ENCODE measurements at regions not wholly inside any gene's neighbourhood (a gene's known extent, or its start where the extent isn't known, plus 50 kb on each side); places are given as distances from the start of the nearest gene placed in this dataset.

- no peak for DNase-seq (ENCODE audit: low read depth, low spot score)
Measured at GRCh38 chr12:107891967-107892366, 117.5 kb downstream of the ASCL4 start.

DNA sequence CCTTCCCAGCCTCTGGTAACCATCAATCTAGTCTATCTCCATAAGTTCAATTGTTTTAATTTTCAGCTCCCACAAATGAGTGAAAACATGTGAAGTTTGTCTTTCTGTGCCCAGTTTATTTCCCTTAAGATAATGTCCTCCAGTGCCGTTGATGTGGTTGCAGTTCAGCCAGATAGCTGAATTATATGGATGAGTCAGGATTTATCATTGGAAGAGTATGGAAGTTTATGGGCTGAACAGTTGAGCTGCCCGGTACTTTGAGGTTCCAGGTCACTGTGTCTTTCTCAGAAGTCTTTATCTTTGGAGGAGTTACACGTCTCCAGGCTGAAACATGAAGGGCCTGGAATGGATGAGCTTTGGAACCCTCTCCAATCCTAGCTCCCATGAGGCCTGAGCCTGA, 120.1 kb downstream of the ASCL4 start:
- DNase-seq (ENCODE audit: low read depth, low spot score) = no peak

DNA sequence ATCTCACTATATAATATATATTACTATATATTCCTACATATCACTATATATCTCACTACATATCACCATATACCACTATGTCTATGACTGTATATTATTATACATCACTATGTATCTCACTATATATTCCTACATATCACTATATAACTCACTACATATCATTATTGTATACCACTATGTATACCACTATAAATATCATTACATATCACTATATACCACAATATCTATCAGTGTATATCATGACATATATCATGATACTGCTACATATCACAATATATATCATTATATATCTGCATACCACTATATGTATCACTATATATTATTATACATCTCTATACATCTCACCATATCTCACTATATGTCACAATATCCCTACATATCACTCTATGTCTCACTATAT, 121.5 kb downstream of the ASCL4 start:
- DNase-seq (ENCODE audit: low read depth, low spot score) = no peak

GRCh38 chr12:107900588-107900987, 126.1 kb downstream of the ASCL4 start:
- no peak for DNase-seq (ENCODE audit: low read depth, low spot score)

- DNase-seq (ENCODE audit: low read depth, low spot score) = no peak
Measured at GRCh38 chr12:107903341-107904061, 129.0 kb downstream of the ASCL4 start.

GRCh38 chr12:107906707-107907106, 132.2 kb downstream of the ASCL4 start:
- no peak for DNase-seq (ENCODE audit: low read depth, low spot score)

DNA sequence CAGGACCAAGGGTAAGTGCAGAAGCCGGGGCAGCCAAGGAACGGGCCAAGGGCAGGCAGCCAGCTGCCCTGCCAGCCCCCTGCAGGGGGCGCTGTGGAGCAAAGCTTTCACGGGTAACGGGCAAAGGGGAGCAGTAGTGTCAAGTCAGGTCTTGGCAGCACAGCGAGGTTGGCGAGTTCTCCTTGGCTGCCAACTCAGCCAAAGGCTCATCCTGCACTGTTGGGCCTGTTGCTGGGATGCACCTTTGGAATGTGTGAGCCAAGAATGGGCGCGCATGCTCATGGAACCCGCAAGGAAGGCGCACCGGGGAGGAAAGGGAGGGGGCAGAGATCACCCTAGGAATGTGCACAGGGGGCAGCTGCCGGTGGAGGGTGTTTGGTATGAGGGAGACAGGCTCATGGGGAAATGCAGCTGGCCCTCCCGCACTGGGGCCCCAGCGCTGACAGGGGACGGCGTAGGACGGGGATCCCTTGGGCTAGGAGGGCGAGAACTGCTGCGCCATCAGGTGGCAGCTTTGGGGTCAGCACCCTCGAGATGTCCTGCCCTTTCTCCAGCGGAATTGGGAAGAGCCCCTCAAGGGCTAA, 138.0 kb downstream of the ASCL4 start:
- DNase-seq (ENCODE audit: low read depth, low spot score) = peak; percentile 16

GRCh38 chr12:107914460-107914977, 140.0 kb downstream of the ASCL4 start:
- no peak for DNase-seq (ENCODE audit: low read depth, low spot score)

GRCh38 chr12:107917912-107918800, 143.7 kb downstream of the ASCL4 start:
- DNase-seq (ENCODE audit: low read depth, low spot score) = no peak

GRCh38 chr12:107921062-107921461, 146.6 kb downstream of the ASCL4 start:
- no peak for DNase-seq (ENCODE audit: low read depth, low spot score)

GRCh38 chr12:107925125-107925524, 150.6 kb downstream of the ASCL4 start:
- DNase-seq (ENCODE audit: low read depth, low spot score) = no peak

DNA sequence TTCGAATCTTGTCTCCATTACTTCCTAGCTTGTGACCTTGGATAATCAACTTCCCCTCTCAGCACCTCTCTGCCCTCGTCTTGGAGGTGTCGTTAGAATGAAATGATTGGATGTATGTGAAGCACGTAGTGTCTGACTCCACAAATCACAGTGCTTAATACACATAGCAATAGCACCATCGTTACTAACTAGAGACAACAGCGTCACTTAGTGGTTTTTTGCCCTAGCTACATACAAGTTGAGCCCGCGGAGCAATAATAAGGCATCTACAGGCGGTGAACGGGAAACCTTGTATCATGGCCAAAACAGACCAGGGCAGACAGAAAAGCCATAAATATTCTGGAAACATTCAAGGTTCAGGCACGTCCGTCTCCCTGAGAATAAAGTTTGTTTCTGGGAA, 154.9 kb downstream of the ASCL4 start:
- DNase-seq (ENCODE audit: low read depth, low spot score) = no peak

GRCh38 chr12:107931761-107932160, 157.3 kb downstream of the ASCL4 start:
- DNase-seq (ENCODE audit: low read depth, low spot score) = no peak

- no peak for DNase-seq (ENCODE audit: low read depth, low spot score)
Measured at GRCh38 chr12:107938446-107938845, 163.9 kb downstream of the ASCL4 start.

- no peak for DNase-seq (ENCODE audit: low read depth, low spot score)
Measured at GRCh38 chr12:107948391-107948945, 174.0 kb downstream of the ASCL4 start.

GRCh38 chr12:107951024-107951423, 176.5 kb downstream of the ASCL4 start:
- DNase-seq (ENCODE audit: low read depth, low spot score) = no peak

GRCh38 chr12:107955966-107956643, 173.0 kb upstream of the WSCD2 start:
- no peak for DNase-seq (ENCODE audit: low read depth, low spot score)

GRCh38 chr12:107957459-107957858, 171.6 kb upstream of the WSCD2 start:
- no peak for DNase-seq (ENCODE audit: low read depth, low spot score)

GRCh38 chr12:107963635-107964034, 165.5 kb upstream of the WSCD2 start:
- DNase-seq (ENCODE audit: low read depth, low spot score) = no peak

GRCh38 chr12:107967170-107967569, 161.9 kb upstream of the WSCD2 start:
- DNase-seq (ENCODE audit: low read depth, low spot score) = no peak

- no peak for DNase-seq (ENCODE audit: low read depth, low spot score)
Measured at GRCh38 chr12:107973950-107974349, 155.1 kb upstream of the WSCD2 start.
